Gastroesophageal sphincter (tissue), 4 donors: ENCODE measurements at regions not wholly inside any gene's neighbourhood (a gene's known extent, or its start where the extent isn't known, plus 50 kb on each side); places are given as distances from the start of the nearest gene placed in this dataset.

Experiments used
- ATAC-seq: fragments of 150-250 bp; one replicate; pipeline ENCODE4 v1.9.1; 2016; ENCODE audit warnings: mild to moderate bottlenecking, moderate library complexity
- H3K27ac ChIP-seq, 4 donors: fragments of 200-600 bp; sonication (generic) in 3 of 4; 1 replicate in 3 of 4; 2 replicates in 1 of 4; pipeline ENCODE4 v1.5.1; 2016 to 2019
- H3K27me3 ChIP-seq: fragments of 200-600 bp; sonication (generic); one replicate; pipeline ENCODE4 v1.5.1; 2019
- H3K36me3 ChIP-seq, 2 donors: fragments of 200-600 bp; sonication (generic); one replicate each; pipeline ENCODE4 v1.5.1; 2019; ENCODE audit warnings: control low read depth in 1 of 2
- H3K4me1 ChIP-seq, 3 donors: fragments of 200-600 bp; sonication (generic); 1 replicate in 2 of 3; 2 replicates in 1 of 3; pipeline ENCODE4 v1.5.1; 2016 to 2019; ENCODE audit warnings: control low read depth in 2 of 3
- H3K4me3 ChIP-seq, 2 donors: fragments of 200-600 bp; sonication (generic); one replicate each; pipeline ENCODE4 v1.5.1; 2019; ENCODE audit warnings: mild to moderate bottlenecking in 1 of 2, moderate library complexity in 1 of 2
- H3K9me3 ChIP-seq, 3 donors: fragments of 200-600 bp; sonication (generic); one replicate each; pipeline ENCODE4 v1.5.1; 2017 to 2019; ENCODE audit warnings: control low read depth in 2 of 3
- CTCF ChIP-seq, 4 experiments: fragments of 200-600 bp in 2 of 4; fragments of 450-650 bp in 2 of 4; sonication (generic) in 1 of 4; IDR thresholded peaks; one replicate each; pipeline ENCODE4 v1.5.1; 2017 to 2019; ENCODE audit warnings: antibody characterized with exemption in 4 of 4, mild to moderate bottlenecking in 2 of 4, moderate library complexity in 2 of 4
- EP300 ChIP-seq: sonication (generic); formaldehyde crosslinking; IDR thresholded peaks from one replicate; pipeline ENCODE4 v1.6.1; 2017; ENCODE audit warnings: antibody characterized with exemption, mild to moderate bottlenecking
- POLR2A ChIP-seq, 2 donors: fragments of 450-650 bp; IDR thresholded peaks; one replicate each; pipeline ENCODE4 v1.6.1; 2017; ENCODE audit warnings: antibody characterized with exemption in 2 of 2, mild to moderate bottlenecking in 2 of 2, moderate library complexity in 1 of 2
- POLR2AphosphoS5 ChIP-seq: sonication (generic); formaldehyde crosslinking; IDR thresholded peaks from one replicate; pipeline ENCODE4 v1.6.1; 2017; ENCODE audit warnings: antibody characterized with exemption
- WGBS, 2 donors: methylation state at CpG; one replicate each; pipeline ENCODE4 v1.1.5; 2018; ENCODE audit warnings: low coverage in 1 of 2; 5-methylcytosine and 5-hydroxymethylcytosine counted together

GRCh38 chr1:195064358-195064757 lies 1543.9 kb downstream of the KCNT2 start:
- ATAC-seq, result no peak
- TF ChIP-seq POLR2AphosphoS5, result no peak
- no peak for TF ChIP-seq CTCF (IDR thresholded peaks at IDR 0.05)
- TF ChIP-seq POLR2A (IDR thresholded peaks at IDR 0.05), result no peak
- TF ChIP-seq EP300, result no peak
- Histone ChIP-seq H3K27me3 (no peaks in the 10 kb centered on the region), H3K4me1 (no peaks in the 10 kb centered on the region), H3K4me3 (no peak overlapping the region), H3K36me3 (no peaks in the 10 kb centered on the region), H3K27ac (no peak overlapping the region), H3K9me3 (no peaks in the 10 kb centered on the region)
- WGBS, 2 donors, result 86 to 100% methylated on average over 1 of the region's 1 CpG

- H3K27me3 ChIP-seq, result no peaks in the 10 kb centered on the region
- TF ChIP-seq EP300, result no peak
- TF ChIP-seq CTCF (IDR thresholded peaks at IDR 0.05), result no peak
- TF ChIP-seq POLR2AphosphoS5, result no peak
- no peak for TF ChIP-seq POLR2A (IDR thresholded peaks at IDR 0.05)
- H3K9me3 ChIP-seq, result no peaks in the 10 kb centered on the region
- WGBS, 2 donors, result no CpG with 5 or more reads among the region's 27 CpGs
- ATAC-seq, result no peak
- H3K4me1 ChIP-seq, result no peaks in the 10 kb centered on the region
- no peak overlapping the region for H3K27ac ChIP-seq
- H3K4me3 ChIP-seq, result no peak overlapping the region
- H3K36me3 ChIP-seq, result no peaks in the 10 kb centered on the region
Observed at GRCh38 chr1:195054217-195054687, 1554.0 kb downstream of the KCNT2 start.

- no peak for ATAC-seq
- H3K36me3 ChIP-seq, result no peaks in the 10 kb centered on the region
- no peaks in the 10 kb centered on the region for H3K4me1 ChIP-seq
- no peak overlapping the region for H3K4me3 ChIP-seq
- no peak overlapping the region for H3K27ac ChIP-seq
- 20 to 29% methylated on average over 2 of the region's 2 CpGs for WGBS, 2 donors
- H3K9me3 ChIP-seq, result no peaks in the 10 kb centered on the region
- H3K27me3 ChIP-seq, result no peaks in the 10 kb centered on the region
- TF ChIP-seq POLR2A (IDR thresholded peaks at IDR 0.05), result no peak
- TF ChIP-seq CTCF (IDR thresholded peaks at IDR 0.05), result no peak
- no peak for TF ChIP-seq EP300
- TF ChIP-seq POLR2AphosphoS5, result no peak
Observed at GRCh38 chr1:195053478-195053877, 1554.8 kb downstream of the KCNT2 start.

GRCh38 chr1:195047772-195048171 lies 1560.5 kb downstream of the KCNT2 start:
- TF ChIP-seq POLR2AphosphoS5, result no peak
- TF ChIP-seq EP300, result no peak
- no peak for TF ChIP-seq CTCF (IDR thresholded peaks at IDR 0.05)
- TF ChIP-seq POLR2A (IDR thresholded peaks at IDR 0.05), result no peak
- no peaks in the 10 kb centered on the region for H3K27me3 ChIP-seq
- no peak for ATAC-seq
- no peaks in the 10 kb centered on the region for H3K9me3 ChIP-seq
- no peaks in the 10 kb centered on the region for H3K4me1 ChIP-seq
- H3K36me3 ChIP-seq, result no peaks in the 10 kb centered on the region
- H3K27ac ChIP-seq, result no peak overlapping the region
- WGBS, 2 donors, result 79 to 81% methylated on average over 2 of the region's 2 CpGs
- H3K4me3 ChIP-seq, result no peak overlapping the region

DNA sequence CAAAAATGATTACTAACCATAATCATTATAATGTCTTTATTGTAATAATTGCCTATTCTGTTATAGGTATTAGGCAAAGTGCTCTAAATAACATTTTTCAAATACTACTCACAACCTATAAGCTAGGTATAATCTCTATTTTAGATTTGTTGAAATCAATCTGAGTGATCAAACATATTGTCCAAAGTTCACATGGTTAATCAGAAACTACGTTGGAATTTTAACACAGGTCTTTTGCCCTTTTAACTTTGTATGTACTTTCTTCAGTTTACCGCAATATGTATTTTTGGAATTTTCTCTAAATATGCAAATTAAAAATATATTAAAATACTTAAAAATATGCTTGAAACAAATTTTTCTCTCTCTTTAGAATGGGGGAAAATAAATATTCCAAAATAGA lies 1563.2 kb downstream of the KCNT2 start:
- no peak for ATAC-seq
- TF ChIP-seq POLR2A (IDR thresholded peaks at IDR 0.05) (no peak), POLR2AphosphoS5 (no peak), CTCF (IDR thresholded peaks at IDR 0.05) (no peak), EP300 (no peak)
- H3K27ac ChIP-seq, result no peak overlapping the region
- WGBS, 2 donors, result 79 to 86% methylated on average over 2 of the region's 2 CpGs
- H3K4me3 ChIP-seq, result no peak overlapping the region
- H3K4me1 ChIP-seq, result no peaks in the 10 kb centered on the region
- H3K36me3 ChIP-seq, result no peaks in the 10 kb centered on the region
- no peaks in the 10 kb centered on the region for H3K9me3 ChIP-seq
- no peaks in the 10 kb centered on the region for H3K27me3 ChIP-seq
